ENCODE measurements at regions not wholly inside any gene's neighbourhood (a gene's known extent, or its start where the extent isn't known, plus 50 kb on each side); places are given as distances from the start of the nearest gene placed in this dataset.

DNA sequence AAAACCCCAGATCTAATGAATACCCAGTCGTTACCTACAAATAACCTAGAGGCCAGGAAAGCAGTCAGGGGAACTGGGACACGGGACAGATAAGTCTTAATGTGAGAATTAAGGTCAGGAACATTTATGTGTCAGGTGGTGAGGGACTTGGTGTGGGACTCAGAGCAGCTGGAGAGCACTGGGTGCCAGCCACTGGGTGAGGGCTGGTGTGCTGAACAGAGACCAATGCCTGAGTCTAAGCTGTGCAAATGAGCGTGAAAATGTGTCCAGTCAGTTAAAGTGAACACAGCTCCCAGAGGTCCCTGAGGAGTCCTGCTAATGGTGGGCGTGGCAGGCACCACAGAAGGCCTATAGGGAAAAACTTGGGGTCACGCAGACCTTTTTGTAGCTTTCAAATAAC lies 225.9 kb downstream of the C1D start (continued):
- TF ChIP-seq, protein P1, sequence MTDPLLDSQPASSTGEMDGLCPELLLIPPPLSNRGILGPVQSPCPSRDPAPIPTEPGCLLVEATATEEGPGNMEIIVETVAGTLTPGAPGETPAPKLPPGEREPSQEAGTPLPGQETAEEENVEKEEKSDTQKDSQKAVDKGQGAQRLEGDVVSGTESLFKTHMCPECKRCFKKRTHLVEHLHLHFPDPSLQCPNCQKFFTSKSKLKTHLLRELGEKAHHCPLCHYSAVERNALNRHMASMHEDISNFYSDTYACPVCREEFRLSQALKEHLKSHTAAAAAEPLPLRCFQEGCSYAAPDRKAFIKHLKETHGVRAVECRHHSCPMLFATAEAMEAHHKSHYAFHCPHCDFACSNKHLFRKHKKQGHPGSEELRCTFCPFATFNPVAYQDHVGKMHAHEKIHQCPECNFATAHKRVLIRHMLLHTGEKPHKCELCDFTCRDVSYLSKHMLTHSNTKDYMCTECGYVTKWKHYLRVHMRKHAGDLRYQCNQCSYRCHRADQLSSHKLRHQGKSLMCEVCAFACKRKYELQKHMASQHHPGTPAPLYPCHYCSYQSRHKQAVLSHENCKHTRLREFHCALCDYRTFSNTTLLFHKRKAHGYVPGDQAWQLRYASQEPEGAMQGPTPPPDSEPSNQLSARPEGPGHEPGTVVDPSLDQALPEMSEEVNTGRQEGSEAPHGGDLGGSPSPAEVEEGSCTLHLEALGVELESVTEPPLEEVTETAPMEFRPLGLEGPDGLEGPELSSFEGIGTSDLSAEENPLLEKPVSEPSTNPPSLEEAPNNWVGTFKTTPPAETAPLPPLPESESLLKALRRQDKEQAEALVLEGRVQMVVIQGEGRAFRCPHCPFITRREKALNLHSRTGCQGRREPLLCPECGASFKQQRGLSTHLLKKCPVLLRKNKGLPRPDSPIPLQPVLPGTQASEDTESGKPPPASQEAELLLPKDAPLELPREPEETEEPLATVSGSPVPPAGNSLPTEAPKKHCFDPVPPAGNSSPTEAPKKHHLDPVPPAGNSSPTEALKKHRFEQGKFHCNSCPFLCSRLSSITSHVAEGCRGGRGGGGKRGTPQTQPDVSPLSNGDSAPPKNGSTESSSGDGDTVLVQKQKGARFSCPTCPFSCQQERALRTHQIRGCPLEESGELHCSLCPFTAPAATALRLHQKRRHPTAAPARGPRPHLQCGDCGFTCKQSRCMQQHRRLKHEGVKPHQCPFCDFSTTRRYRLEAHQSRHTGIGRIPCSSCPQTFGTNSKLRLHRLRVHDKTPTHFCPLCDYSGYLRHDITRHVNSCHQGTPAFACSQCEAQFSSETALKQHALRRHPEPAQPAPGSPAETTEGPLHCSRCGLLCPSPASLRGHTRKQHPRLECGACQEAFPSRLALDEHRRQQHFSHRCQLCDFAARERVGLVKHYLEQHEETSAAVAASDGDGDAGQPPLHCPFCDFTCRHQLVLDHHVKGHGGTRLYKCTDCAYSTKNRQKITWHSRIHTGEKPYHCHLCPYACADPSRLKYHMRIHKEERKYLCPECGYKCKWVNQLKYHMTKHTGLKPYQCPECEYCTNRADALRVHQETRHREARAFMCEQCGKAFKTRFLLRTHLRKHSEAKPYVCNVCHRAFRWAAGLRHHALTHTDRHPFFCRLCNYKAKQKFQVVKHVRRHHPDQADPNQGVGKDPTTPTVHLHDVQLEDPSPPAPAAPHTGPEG (CRISPR knock-in tag; IDR thresholded peaks at IDR 0.05) = no peak
- no peak for TF ChIP-seq ZNF766 (CRISPR knock-in tag; IDR thresholded peaks at IDR 0.05; ENCODE audit: borderline replicate concordance)

DNA sequence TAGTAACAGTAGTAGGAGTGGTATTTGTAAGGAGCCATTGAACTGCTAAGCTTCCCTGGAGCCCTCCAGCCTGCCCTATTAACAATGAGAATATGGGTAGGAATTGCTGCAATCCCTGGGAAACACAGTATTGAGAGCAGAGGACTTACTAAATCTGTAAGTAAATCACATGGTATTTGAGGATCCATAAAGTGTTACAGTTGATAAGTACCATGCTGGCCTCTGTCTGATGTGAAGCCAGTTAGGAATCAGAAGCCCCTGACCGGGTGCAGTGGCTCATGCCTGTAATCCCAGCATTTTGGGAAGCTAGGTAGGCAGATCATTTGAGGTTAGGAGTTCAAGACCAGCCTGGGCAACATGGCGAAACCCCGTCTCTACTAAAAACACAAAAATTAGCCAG lies 224.6 kb downstream of the C1D start:
- 58% methylated on average over 3 of the region's 3 CpGs for WGBS (ENCODE audit: low lambda C conversion rate)
- Histone ChIP-seq H4K20me1 (ENCODE audit: insufficient read depth, low read length) (no peaks in the 10 kb centered on the region), H3K36me3 (replicated peaks in 1 of 2; ENCODE audit: control insufficient read depth in 1 of 2, insufficient read depth in 2 of 2, low read length in 2 of 2) (no peaks in the 10 kb centered on the region), H3K4me3 (replicated peaks in 1 of 3; ENCODE audit: insufficient read depth in 1 of 3, low read depth in 2 of 3, low read length in 3 of 3) (no peak overlapping the region), H2AFZ (ENCODE audit: low read length) (no peak overlapping the region), H3K4me1 (ENCODE audit: insufficient read depth, low read length) (no peaks in the 10 kb centered on the region), H3K27me3 (ENCODE audit: control insufficient read depth in 1 of 2, insufficient read depth in 2 of 2, low read length in 2 of 2) (no peaks in the 10 kb centered on the region), H3K27ac (ENCODE audit: extremely low read length, insufficient read depth, low read length) (no peak overlapping the region), H3K9me3 (ENCODE audit: low read length) (no peaks in the 10 kb centered on the region), H3K9ac (ENCODE audit: insufficient read depth, low read depth, low read length) (no peak overlapping the region), H3K4me2 (ENCODE audit: low read depth, low read length) (no peak overlapping the region), H3K79me2 (ENCODE audit: insufficient read depth, low read length) (no peaks in the 10 kb centered on the region)
- TF ChIP-seq, protein P2, sequence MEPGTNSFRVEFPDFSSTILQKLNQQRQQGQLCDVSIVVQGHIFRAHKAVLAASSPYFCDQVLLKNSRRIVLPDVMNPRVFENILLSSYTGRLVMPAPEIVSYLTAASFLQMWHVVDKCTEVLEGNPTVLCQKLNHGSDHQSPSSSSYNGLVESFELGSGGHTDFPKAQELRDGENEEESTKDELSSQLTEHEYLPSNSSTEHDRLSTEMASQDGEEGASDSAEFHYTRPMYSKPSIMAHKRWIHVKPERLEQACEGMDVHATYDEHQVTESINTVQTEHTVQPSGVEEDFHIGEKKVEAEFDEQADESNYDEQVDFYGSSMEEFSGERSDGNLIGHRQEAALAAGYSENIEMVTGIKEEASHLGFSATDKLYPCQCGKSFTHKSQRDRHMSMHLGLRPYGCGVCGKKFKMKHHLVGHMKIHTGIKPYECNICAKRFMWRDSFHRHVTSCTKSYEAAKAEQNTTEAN (CRISPR knock-in tag; conservative IDR thresholded peaks at IDR 0.05) = no peak
- no peak for TF ChIP-seq MIER3 (CRISPR knock-in tag; IDR thresholded peaks at IDR 0.05; ENCODE audit: borderline replicate concordance)
- no peak for TF ChIP-seq ZNF746 (CRISPR knock-in tag; IDR thresholded peaks at IDR 0.05)
- POLR2A ChIA-PET = no interaction called here
- CTCF ChIA-PET (ENCODE audit: low intra/inter-chr PET ratio, low total read pairs) = no interaction called here
- ATAC-seq (no peak), DNase-seq (ENCODE audit: low spot score) (no peak), FAIRE-seq (no peak)
- no TSS peak for BruUV-seq (replicated peaks)
- intact Hi-C loops (cut with micrococcal nuclease; ENCODE audit: unreplicated experiment) (no loop called here), in situ Hi-C loops (cut with HindIII; ENCODE audit: extremely low pct_ligation_motif_present, low pct_unique_long_range_greater_than_20kb) (loop anchor here (25.0 kb wide), 1 partner anchor 1251 kb away; no protein-coding TSS in a partner anchor)
